ENCODE measurements at regions not wholly inside any gene's neighbourhood (a gene's known extent, or its start where the extent isn't known, plus 50 kb on each side); places are given as distances from the start of the nearest gene placed in this dataset.
"Not testable (repeated sequence)": the region's sequence is repeated elsewhere in the genome, so short reads cannot be mapped to it uniquely, and the experiment has no call there.

- Histone ChIP-seq H3K4me3 (ENCODE audit: low read depth, low read length) (no peak overlapping the region), H2AFZ (ENCODE audit: insufficient read depth, low read length, poor library complexity) (no peak overlapping the region), H2BK5ac (ENCODE audit: low read depth, low read length, poor library complexity) (no peak overlapping the region), H3K18ac (ENCODE audit: low read length) (no peak overlapping the region), H3K27me3 (ENCODE audit: insufficient read depth, low read length) (no peaks in the 10 kb centered on the region), H3K79me1 (ENCODE audit: low read length) (no peaks in the 10 kb centered on the region), H4K8ac (ENCODE audit: low read depth, low read length) (no peak overlapping the region), H4K91ac (ENCODE audit: low read depth, low read length) (no peak overlapping the region), H3K9ac (ENCODE audit: low read length) (no peak overlapping the region), H2BK120ac (ENCODE audit: insufficient read depth, low read length, poor library complexity) (no peak overlapping the region), H3K23ac (ENCODE audit: low read length) (no peak overlapping the region), H3K9me3 (ENCODE audit: insufficient read depth, low read depth, low read length) (no peaks in the 10 kb centered on the region), H2BK12ac (ENCODE audit: low read length) (no peak overlapping the region), H3K14ac (ENCODE audit: low read length) (no peak overlapping the region), H4K12ac (ENCODE audit: low read depth, low read length) (no peak overlapping the region), H3K4ac (ENCODE audit: low read depth, low read length) (no peak overlapping the region), H2AK5ac (ENCODE audit: low read length) (no peak overlapping the region), H3K79me2 (ENCODE audit: control insufficient read depth, insufficient read depth, low read length, poor library complexity) (no peaks in the 10 kb centered on the region), H3K4me1 (ENCODE audit: control insufficient read depth in 1 of 2, insufficient read depth in 2 of 2, low read length in 2 of 2) (no peaks in the 10 kb centered on the region), H3K36me3 (ENCODE audit: control insufficient read depth in 1 of 2, insufficient read depth in 2 of 2, low read length in 2 of 2) (no peaks in the 10 kb centered on the region), H3K4me2 (ENCODE audit: low read length) (no peak overlapping the region), H3K27ac (ENCODE audit: low read depth, low read length) (no peak overlapping the region)
- no CpG with 5 or more reads among the region's 1 CpG for WGBS (ENCODE audit: extremely low coverage, insufficient coverage, insufficient read length)
- no peak for DNase-seq
Observed at GRCh38 chr7:14073543-14073942, 84.1 kb upstream of the ETV1 start.

DNA sequence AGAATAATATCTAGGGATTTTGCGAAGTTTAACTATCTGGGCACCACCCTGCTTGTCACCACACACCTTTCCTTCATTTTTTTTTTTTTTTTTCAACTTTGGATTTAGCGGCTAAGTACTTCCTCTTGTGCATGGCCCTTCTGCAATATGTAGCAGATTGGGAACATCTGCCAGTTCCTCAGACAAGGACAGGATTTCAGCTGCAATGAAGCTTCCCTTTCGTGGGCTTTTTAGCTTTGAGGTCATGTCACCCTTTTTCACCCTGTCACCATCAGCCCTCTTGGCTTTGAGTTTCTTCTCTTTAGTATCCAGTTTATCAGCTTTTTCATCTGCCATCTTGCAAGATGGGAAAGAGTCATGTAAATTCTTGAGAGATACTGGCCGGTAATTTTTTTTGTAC is 81.6 kb upstream of the ETV1 start:
- no peak overlapping the region for H3K4me2 ChIP-seq (ENCODE audit: low read length)
- H3K27me3 ChIP-seq (ENCODE audit: insufficient read depth, low read length): no peaks in the 10 kb centered on the region

GRCh38 chr7:14069961-14070360 is 80.5 kb upstream of the ETV1 start:
- no peak for DNase-seq
- Histone ChIP-seq H3K23ac (ENCODE audit: low read length) (no peak overlapping the region), H3K4ac (ENCODE audit: low read depth, low read length) (no peak overlapping the region), H3K4me3 (ENCODE audit: low read depth, low read length) (no peak overlapping the region), H3K9ac (ENCODE audit: low read length) (no peak overlapping the region), H3K79me1 (ENCODE audit: low read length) (no peaks in the 10 kb centered on the region), H3K4me1 (ENCODE audit: control insufficient read depth in 1 of 2, insufficient read depth in 2 of 2, low read length in 2 of 2) (no peaks in the 10 kb centered on the region), H3K18ac (ENCODE audit: low read length) (no peak overlapping the region), H2BK12ac (ENCODE audit: low read length) (no peak overlapping the region), H3K27me3 (ENCODE audit: insufficient read depth, low read length) (no peaks in the 10 kb centered on the region), H3K4me2 (ENCODE audit: low read length) (no peak overlapping the region), H2AFZ (ENCODE audit: insufficient read depth, low read length, poor library complexity) (no peak overlapping the region), H3K9me3 (ENCODE audit: insufficient read depth, low read depth, low read length) (no peaks in the 10 kb centered on the region), H3K79me2 (ENCODE audit: control insufficient read depth, insufficient read depth, low read length, poor library complexity) (no peaks in the 10 kb centered on the region), H2BK120ac (ENCODE audit: insufficient read depth, low read length, poor library complexity) (no peak overlapping the region), H3K14ac (ENCODE audit: low read length) (no peak overlapping the region), H3K27ac (ENCODE audit: low read depth, low read length) (no peak overlapping the region), H4K8ac (ENCODE audit: low read depth, low read length) (no peak overlapping the region), H3K36me3 (ENCODE audit: control insufficient read depth in 1 of 2, insufficient read depth in 2 of 2, low read length in 2 of 2) (no peaks in the 10 kb centered on the region), H2BK5ac (ENCODE audit: low read depth, low read length, poor library complexity) (no peak overlapping the region), H4K12ac (ENCODE audit: low read depth, low read length) (no peak overlapping the region), H2AK5ac (ENCODE audit: low read length) (no peak overlapping the region), H4K91ac (ENCODE audit: low read depth, low read length) (no peak overlapping the region)
- WGBS (ENCODE audit: extremely low coverage, insufficient coverage, insufficient read length): no CpG with 5 or more reads among the region's 5 CpGs

More for the DNA sequence above, 81.6 kb upstream of the ETV1 start:
- Histone ChIP-seq H4K8ac (ENCODE audit: low read depth, low read length) (no peak overlapping the region), H3K79me1 (ENCODE audit: low read length) (no peaks in the 10 kb centered on the region), H3K23ac (ENCODE audit: low read length) (no peak overlapping the region), H3K9me3 (ENCODE audit: insufficient read depth, low read depth, low read length) (no peaks in the 10 kb centered on the region), H4K91ac (ENCODE audit: low read depth, low read length) (no peak overlapping the region), H3K4me1 (ENCODE audit: control insufficient read depth in 1 of 2, insufficient read depth in 2 of 2, low read length in 2 of 2) (no peaks in the 10 kb centered on the region), H3K79me2 (ENCODE audit: control insufficient read depth, insufficient read depth, low read length, poor library complexity) (no peaks in the 10 kb centered on the region), H2BK12ac (ENCODE audit: low read length) (no peak overlapping the region), H3K4ac (ENCODE audit: low read depth, low read length) (no peak overlapping the region), H3K14ac (ENCODE audit: low read length) (no peak overlapping the region), H2BK120ac (ENCODE audit: insufficient read depth, low read length, poor library complexity) (no peak overlapping the region), H2AFZ (ENCODE audit: insufficient read depth, low read length, poor library complexity) (no peak overlapping the region), H3K27ac (ENCODE audit: low read depth, low read length) (no peak overlapping the region), H2AK5ac (ENCODE audit: low read length) (no peak overlapping the region), H3K9ac (ENCODE audit: low read length) (no peak overlapping the region), H3K4me3 (ENCODE audit: low read depth, low read length) (no peak overlapping the region), H3K36me3 (ENCODE audit: control insufficient read depth in 1 of 2, insufficient read depth in 2 of 2, low read length in 2 of 2) (no peaks in the 10 kb centered on the region), H2BK5ac (ENCODE audit: low read depth, low read length, poor library complexity) (no peak overlapping the region), H4K12ac (ENCODE audit: low read depth, low read length) (no peak overlapping the region), H3K18ac (ENCODE audit: low read length) (no peak overlapping the region)
- no CpG with 5 or more reads among the region's 4 CpGs for WGBS (ENCODE audit: extremely low coverage, insufficient coverage, insufficient read length)
- no peak for DNase-seq

- not testable (repeated sequence) for H3K18ac ChIP-seq (ENCODE audit: low read length); H4K8ac ChIP-seq (ENCODE audit: low read depth, low read length); H3K14ac ChIP-seq (ENCODE audit: low read length); H3K4me1 ChIP-seq (ENCODE audit: control insufficient read depth in 1 of 2, insufficient read depth in 2 of 2, low read length in 2 of 2); H2BK5ac ChIP-seq (ENCODE audit: low read depth, low read length, poor library complexity); H3K36me3 ChIP-seq (ENCODE audit: control insufficient read depth in 1 of 2, insufficient read depth in 2 of 2, low read length in 2 of 2); H3K79me2 ChIP-seq (ENCODE audit: control insufficient read depth, insufficient read depth, low read length, poor library complexity); H3K9ac ChIP-seq (ENCODE audit: low read length); DNase-seq; H3K23ac ChIP-seq (ENCODE audit: low read length); H3K27me3 ChIP-seq (ENCODE audit: insufficient read depth, low read length); H3K79me1 ChIP-seq (ENCODE audit: low read length); H3K9me3 ChIP-seq (ENCODE audit: insufficient read depth, low read depth, low read length); H3K27ac ChIP-seq (ENCODE audit: low read depth, low read length); H3K4me3 ChIP-seq (ENCODE audit: low read depth, low read length); H2BK12ac ChIP-seq (ENCODE audit: low read length); H4K91ac ChIP-seq (ENCODE audit: low read depth, low read length); H3K4ac ChIP-seq (ENCODE audit: low read depth, low read length); H2BK120ac ChIP-seq (ENCODE audit: insufficient read depth, low read length, poor library complexity); H2AK5ac ChIP-seq (ENCODE audit: low read length); H3K4me2 ChIP-seq (ENCODE audit: low read length); H4K12ac ChIP-seq (ENCODE audit: low read depth, low read length); H2AFZ ChIP-seq (ENCODE audit: insufficient read depth, low read length, poor library complexity)
- no CpG with 5 or more reads among the region's 8 CpGs for WGBS (ENCODE audit: extremely low coverage, insufficient coverage, insufficient read length)
Observed at GRCh38 chr7:14066783-14067182, 77.3 kb upstream of the ETV1 start.
